ENCODE measurements at regions not wholly inside any gene's neighbourhood (a gene's known extent, or its start where the extent isn't known, plus 50 kb on each side); places are given as distances from the start of the nearest gene placed in this dataset.
"Not testable (repeated sequence)": the region's sequence is repeated elsewhere in the genome, so short reads cannot be mapped to it uniquely, and the experiment has no call there.

DNA sequence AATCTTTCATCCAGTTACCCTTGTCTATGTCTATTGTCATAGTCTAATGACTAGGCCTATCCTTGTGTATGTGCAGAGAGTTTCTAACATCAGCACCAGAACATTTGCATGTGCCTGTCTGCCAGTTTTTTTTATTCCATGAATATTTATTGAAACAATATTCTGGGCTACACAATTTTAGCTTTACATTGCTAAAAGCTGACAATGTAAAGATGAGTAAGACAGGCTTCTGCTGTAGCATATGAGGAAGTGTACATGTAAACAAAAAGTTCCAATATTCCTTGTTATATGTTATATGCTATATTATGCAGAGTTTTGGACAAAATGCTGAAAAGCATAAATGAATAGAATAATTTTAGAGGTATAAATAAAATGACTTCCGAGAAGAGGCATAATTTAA lies 357.7 kb downstream of the NYAP2 start:
- no peak for DNase-seq (ENCODE audit: low read depth in 1 of 2, low spot score in 1 of 2)
- Histone ChIP-seq H3K27me3 (ENCODE audit: insufficient read depth, poor library complexity, severe bottlenecking) (no peaks in the 10 kb centered on the region), H3K27ac (replicated peaks) (no peak overlapping the region), H3K4me3 (replicated peaks; ENCODE audit: insufficient read depth, low read length) (no peak overlapping the region)
- TF ChIP-seq SPI1 (IDR thresholded peaks at IDR 0.05; ENCODE audit: borderline replicate concordance, low read depth): no peak

DNA sequence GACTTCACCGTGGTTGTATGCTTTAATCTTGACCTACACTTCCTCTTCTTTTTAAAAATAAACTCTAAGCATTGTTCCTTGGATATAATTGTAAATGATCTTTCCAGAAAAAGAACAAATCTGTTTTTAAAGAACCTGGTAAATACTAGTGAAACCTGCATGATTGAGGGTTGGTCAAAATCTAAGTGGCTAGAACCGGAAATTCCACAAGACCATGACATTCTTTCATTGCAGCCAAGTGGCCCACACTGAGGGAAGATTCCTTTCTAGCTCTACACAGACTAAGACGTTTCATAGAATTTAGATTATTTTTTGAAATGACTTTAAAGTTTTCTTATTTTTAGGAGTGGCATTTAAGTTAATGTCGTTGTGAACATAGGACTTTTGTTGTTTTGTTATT lies 356.7 kb downstream of the NYAP2 start:
- Histone ChIP-seq H3K4me3 (replicated peaks; ENCODE audit: insufficient read depth, low read length) (no peak overlapping the region), H3K27me3 (ENCODE audit: insufficient read depth, poor library complexity, severe bottlenecking) (no peaks in the 10 kb centered on the region), H3K27ac (replicated peaks) (no peak overlapping the region)
- DNase-seq (ENCODE audit: low read depth in 1 of 2, low spot score in 1 of 2): no peak
- 0 out of 2 replicates have a peak, but pooled peaks have one; percentile 18 for TF ChIP-seq SPI1 (IDR thresholded peaks at IDR 0.05; ENCODE audit: borderline replicate concordance, low read depth)
- TF ChIP-seq, protein P1, sequence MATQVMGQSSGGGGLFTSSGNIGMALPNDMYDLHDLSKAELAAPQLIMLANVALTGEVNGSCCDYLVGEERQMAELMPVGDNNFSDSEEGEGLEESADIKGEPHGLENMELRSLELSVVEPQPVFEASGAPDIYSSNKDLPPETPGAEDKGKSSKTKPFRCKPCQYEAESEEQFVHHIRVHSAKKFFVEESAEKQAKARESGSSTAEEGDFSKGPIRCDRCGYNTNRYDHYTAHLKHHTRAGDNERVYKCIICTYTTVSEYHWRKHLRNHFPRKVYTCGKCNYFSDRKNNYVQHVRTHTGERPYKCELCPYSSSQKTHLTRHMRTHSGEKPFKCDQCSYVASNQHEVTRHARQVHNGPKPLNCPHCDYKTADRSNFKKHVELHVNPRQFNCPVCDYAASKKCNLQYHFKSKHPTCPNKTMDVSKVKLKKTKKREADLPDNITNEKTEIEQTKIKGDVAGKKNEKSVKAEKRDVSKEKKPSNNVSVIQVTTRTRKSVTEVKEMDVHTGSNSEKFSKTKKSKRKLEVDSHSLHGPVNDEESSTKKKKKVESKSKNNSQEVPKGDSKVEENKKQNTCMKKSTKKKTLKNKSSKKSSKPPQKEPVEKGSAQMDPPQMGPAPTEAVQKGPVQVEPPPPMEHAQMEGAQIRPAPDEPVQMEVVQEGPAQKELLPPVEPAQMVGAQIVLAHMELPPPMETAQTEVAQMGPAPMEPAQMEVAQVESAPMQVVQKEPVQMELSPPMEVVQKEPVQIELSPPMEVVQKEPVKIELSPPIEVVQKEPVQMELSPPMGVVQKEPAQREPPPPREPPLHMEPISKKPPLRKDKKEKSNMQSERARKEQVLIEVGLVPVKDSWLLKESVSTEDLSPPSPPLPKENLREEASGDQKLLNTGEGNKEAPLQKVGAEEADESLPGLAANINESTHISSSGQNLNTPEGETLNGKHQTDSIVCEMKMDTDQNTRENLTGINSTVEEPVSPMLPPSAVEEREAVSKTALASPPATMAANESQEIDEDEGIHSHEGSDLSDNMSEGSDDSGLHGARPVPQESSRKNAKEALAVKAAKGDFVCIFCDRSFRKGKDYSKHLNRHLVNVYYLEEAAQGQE (IDR thresholded peaks at IDR 0.05; ENCODE audit: insufficient replicate concordance, low read depth): no peak

DNA sequence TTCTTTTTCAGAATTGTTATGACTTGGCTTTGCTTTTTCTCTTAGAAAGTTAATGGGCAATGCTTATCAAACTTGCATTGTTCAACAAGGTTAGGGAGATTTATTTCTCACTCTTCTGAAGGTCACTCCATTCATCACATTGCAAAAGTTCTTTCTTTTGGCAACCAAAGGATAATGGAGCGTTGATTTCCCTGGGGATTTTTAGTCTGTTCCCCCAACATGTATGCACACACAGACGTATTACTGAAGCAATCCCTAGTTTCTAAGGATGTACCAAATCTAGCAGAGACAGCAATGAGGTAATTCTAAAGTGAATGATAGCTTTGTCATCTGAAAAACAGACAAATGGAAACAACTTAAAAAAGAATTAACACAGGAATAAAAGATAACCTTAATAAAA lies 349.1 kb downstream of the NYAP2 start:
- no peak for DNase-seq (ENCODE audit: low read depth in 1 of 2, low spot score in 1 of 2)
- Histone ChIP-seq H3K27ac (replicated peaks) (no peak overlapping the region), H3K4me3 (replicated peaks; ENCODE audit: insufficient read depth, low read length) (no peak overlapping the region), H3K27me3 (ENCODE audit: insufficient read depth, poor library complexity, severe bottlenecking) (no peaks in the 10 kb centered on the region)
- TF ChIP-seq POLR2AphosphoS5 (IDR thresholded peaks at IDR 0.05; ENCODE audit: low read depth) (no peak), GABPA (IDR thresholded peaks at IDR 0.05; ENCODE audit: low read depth) (no peak), SPI1 (IDR thresholded peaks at IDR 0.05; ENCODE audit: borderline replicate concordance, low read depth) (no peak)
- TF ChIP-seq, protein P1 (IDR thresholded peaks at IDR 0.05; ENCODE audit: insufficient replicate concordance, low read depth): no peak
- TF ChIP-seq, protein P2, sequence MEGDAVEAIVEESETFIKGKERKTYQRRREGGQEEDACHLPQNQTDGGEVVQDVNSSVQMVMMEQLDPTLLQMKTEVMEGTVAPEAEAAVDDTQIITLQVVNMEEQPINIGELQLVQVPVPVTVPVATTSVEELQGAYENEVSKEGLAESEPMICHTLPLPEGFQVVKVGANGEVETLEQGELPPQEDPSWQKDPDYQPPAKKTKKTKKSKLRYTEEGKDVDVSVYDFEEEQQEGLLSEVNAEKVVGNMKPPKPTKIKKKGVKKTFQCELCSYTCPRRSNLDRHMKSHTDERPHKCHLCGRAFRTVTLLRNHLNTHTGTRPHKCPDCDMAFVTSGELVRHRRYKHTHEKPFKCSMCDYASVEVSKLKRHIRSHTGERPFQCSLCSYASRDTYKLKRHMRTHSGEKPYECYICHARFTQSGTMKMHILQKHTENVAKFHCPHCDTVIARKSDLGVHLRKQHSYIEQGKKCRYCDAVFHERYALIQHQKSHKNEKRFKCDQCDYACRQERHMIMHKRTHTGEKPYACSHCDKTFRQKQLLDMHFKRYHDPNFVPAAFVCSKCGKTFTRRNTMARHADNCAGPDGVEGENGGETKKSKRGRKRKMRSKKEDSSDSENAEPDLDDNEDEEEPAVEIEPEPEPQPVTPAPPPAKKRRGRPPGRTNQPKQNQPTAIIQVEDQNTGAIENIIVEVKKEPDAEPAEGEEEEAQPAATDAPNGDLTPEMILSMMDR (IDR thresholded peaks at IDR 0.05; ENCODE audit: insufficient read depth, low read length): no peak

DNA sequence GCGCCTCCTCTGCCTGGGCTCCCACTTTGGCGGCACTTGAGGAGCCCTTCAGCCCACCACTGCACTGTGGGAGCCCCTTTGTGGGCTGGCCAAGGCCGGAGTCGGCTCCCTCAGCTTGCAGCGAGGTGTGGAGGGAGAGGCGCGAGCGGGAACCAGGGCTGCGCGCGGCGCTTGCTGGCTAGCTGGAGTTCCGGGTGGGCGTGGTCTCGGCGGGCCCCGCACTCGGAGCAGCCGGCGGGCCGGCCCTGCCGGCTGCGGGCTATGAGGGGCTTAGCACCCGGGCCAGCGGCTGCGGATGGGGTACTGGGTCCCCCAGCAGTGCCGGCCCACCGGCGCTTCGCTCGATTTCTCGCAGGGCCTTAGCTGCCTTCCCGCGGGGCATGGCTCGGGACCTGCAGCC lies 344.5 kb downstream of the NYAP2 start:
- not testable (repeated sequence) for H3K27me3 ChIP-seq (ENCODE audit: insufficient read depth, poor library complexity, severe bottlenecking); H3K4me3 ChIP-seq (replicated peaks; ENCODE audit: insufficient read depth, low read length); H3K27ac ChIP-seq (replicated peaks); DNase-seq (ENCODE audit: low read depth in 1 of 2, low spot score in 1 of 2)

DNA sequence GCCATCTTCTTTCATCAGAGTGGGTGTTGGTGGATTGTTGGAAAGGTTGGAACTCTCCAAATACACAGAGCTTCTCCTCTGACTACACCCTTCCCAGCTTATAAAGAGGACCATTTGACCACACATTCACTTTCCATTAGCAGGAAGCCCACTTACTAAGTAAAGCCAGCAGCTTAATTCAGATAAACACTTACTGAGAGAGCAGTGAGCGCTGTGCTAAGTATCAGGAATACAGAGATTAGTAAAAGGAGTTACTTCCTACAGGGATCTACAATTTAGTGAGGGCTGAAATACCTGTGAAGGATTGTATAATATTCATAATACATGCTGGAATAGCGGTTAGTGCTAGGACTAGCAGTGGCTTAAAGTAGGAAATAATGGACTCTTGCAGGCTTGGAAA lies 343.0 kb downstream of the NYAP2 start:
- Histone ChIP-seq H3K27ac (replicated peaks) (no peak overlapping the region), H3K27me3 (ENCODE audit: insufficient read depth, poor library complexity, severe bottlenecking) (no peaks in the 10 kb centered on the region), H3K4me3 (replicated peaks; ENCODE audit: insufficient read depth, low read length) (no peak overlapping the region)
- TF ChIP-seq GABPA (IDR thresholded peaks at IDR 0.05; ENCODE audit: low read depth) (no peak), SPI1 (IDR thresholded peaks at IDR 0.05; ENCODE audit: borderline replicate concordance, low read depth) (no peak)
- TF ChIP-seq, protein P1 (IDR thresholded peaks at IDR 0.05; ENCODE audit: insufficient replicate concordance, low read depth): no peak
- TF ChIP-seq, protein P2 (IDR thresholded peaks at IDR 0.05; ENCODE audit: insufficient read depth, low read length): no peak
- no peak for DNase-seq (ENCODE audit: low read depth in 1 of 2, low spot score in 1 of 2)
